K562 (cell line): ENCODE measurements at regions not wholly inside any gene's neighbourhood (a gene's known extent, or its start where the extent isn't known, plus 50 kb on each side); places are given as distances from the start of the nearest gene placed in this dataset.

Experiments used
- KLF6 ChIP-seq: fragments of 250-450 bp; sonication (Bioruptor Pico); IDR thresholded peaks from 2 replicates; pipeline ENCODE4 v1.4.0; 2020; ENCODE audit warnings: mild to moderate bottlenecking, moderate library complexity, borderline replicate concordance
- MAFK ChIP-seq: IDR thresholded peaks from 2 replicates; pipeline ENCODE4 v1.6.1; 2011; ENCODE audit warnings: low read length, improper control_type of control experiment
- RERE ChIP-seq: sonication (generic); formaldehyde crosslinking; IDR thresholded peaks from 2 replicates; pipeline ENCODE4 v1.8.0; 2023; ENCODE audit warnings: missing genetic modification reagents, mild to moderate bottlenecking, borderline replicate concordance
- SAFB2 ChIP-seq: fragments of 200-400 bp; formaldehyde crosslinking; IDR thresholded peaks from 2 replicates; pipeline ENCODE4 v1.6.1; 2018; ENCODE audit warnings: borderline replicate concordance, low read length, low read depth, moderate library complexity; ENCODE audit not compliant: severe bottlenecking
- ZFP30 ChIP-seq: fragments of 250-450 bp; sonication (Bioruptor Pico); IDR thresholded peaks from 2 replicates; pipeline ENCODE4 v1.8.0; 2022; ENCODE audit warnings: moderate library complexity, mild to moderate bottlenecking, inconsistent platforms, borderline replicate concordance
- ZNF407 ChIP-seq: fragments of 450-650 bp; IDR thresholded peaks from 2 replicates; pipeline ENCODE4 v1.6.1; 2016; ENCODE audit warnings: low read depth

- TF ChIP-seq RERE (no peak), SAFB2 (no peak), MAFK (no peak), ZNF407 (no peak), KLF6 (CRISPR knock-in tag) (no peak), ZFP30 (no peak)
- TF ChIP-seq, all 486 proteins: peak for 0
Observed at GRCh38 chr13:78940455-78941130, 281.6 kb upstream of the OBI1 start (continued).
